ENCODE measurements at regions not wholly inside any gene's neighbourhood (a gene's known extent, or its start where the extent isn't known, plus 50 kb on each side); places are given as distances from the start of the nearest gene placed in this dataset.

DNA sequence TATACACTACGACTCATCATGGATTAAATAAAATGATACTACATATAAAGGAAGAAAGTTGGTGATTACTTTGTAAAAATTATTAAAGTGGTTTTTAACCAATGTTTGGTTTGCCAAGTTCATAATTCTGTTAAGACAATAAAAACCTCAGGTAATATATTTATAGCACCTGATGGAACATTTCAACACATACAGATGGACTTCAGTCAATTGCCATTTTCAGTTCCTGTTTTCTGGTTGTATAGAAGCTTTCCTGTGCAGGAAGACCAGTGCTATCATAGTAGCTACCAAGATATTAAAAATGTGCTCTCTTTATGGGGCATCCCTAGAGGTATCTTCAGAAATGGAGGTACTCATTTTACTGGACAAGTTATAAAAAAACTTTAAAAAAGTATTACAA lies 1686.4 kb downstream of the GRIK2 start:
- TF ChIP-seq SUZ12 (IDR thresholded peaks at IDR 0.05; ENCODE audit: extremely low read depth, insufficient read depth, insufficient read length) (no peak), YY1 (IDR thresholded peaks at IDR 0.05; ENCODE audit: insufficient read depth, insufficient read length) (no peak), ZNF274 (IDR thresholded peaks at IDR 0.05; ENCODE audit: low read depth, low read length) (no peak)
